BJ (cell line): ENCODE measurements at regions not wholly inside any gene's neighbourhood (a gene's known extent, or its start where the extent isn't known, plus 50 kb on each side); places are given as distances from the start of the nearest gene placed in this dataset.

Experiments used
- CTCF ChIA-PET: fragments of 350-600 bp; formaldehyde crosslinking; extraction: SDS; loops from one replicate; lab custom pipeline; 2021; ENCODE audit warnings: antibody characterized with exemption, inconsistent platforms; lab: Yijun Ruan, JAX
- POLR2A ChIA-PET: fragments of 300-600 bp; sonication (Branson Sonifier 250); formaldehyde crosslinking; extraction: SDS; loops from one replicate; lab custom pipeline; 2021; ENCODE audit warnings: antibody characterized with exemption; lab: Charles Lee
- DNase-seq: peaks from one replicate; pipeline ENCODE4 v3.0.0-alpha.2; 2011; ENCODE audit warnings: low read depth
- H3K27me3 ChIP-seq: 2 replicates; pipeline ENCODE4 v1.6.0; 2011; ENCODE audit warnings: low read length; ENCODE audit not compliant: control insufficient read depth, insufficient read depth
- H3K36me3 ChIP-seq: 2 replicates; pipeline ENCODE4 v1.5.1; 2011; ENCODE audit warnings: low read length; ENCODE audit not compliant: control insufficient read depth, insufficient read depth
- H3K4me3 ChIP-seq: 2 replicates; pipeline ENCODE4 v1.5.1; 2011; ENCODE audit warnings: low read depth, mild to moderate bottlenecking, control low read depth, low read length
- CTCF ChIP-seq: IDR thresholded peaks from 2 replicates; pipeline ENCODE4 v1.5.1; 2011; ENCODE audit warnings: low read depth, mild to moderate bottlenecking, control low read depth, inconsistent platforms, low read length, moderate library complexity; ENCODE audit not compliant: insufficient read depth

- POLR2A ChIA-PET: no interaction called here
- Histone ChIP-seq H3K36me3 (no peaks in the 10 kb centered on the region), H3K4me3 (no peak overlapping the region), H3K27me3 (no peaks in the 10 kb centered on the region)
- no peak for TF ChIP-seq CTCF
- DNase-seq: no peak
- CTCF ChIA-PET: no interaction called here
Measured at GRCh38 chr7:28885771-28886170, 72.4 kb downstream of the TRIL start.

- Histone ChIP-seq H3K27me3 (no peaks in the 10 kb centered on the region), H3K36me3 (no peaks in the 10 kb centered on the region), H3K4me3 (no peak overlapping the region)
- POLR2A ChIA-PET: no interaction called here
- TF ChIP-seq CTCF: no peak
- DNase-seq: no peak
- CTCF ChIA-PET: interaction anchor here (0.5 to 1.6 kb wide), 2 partner anchors 34 to 224 kb away, joined by 3 read pairs; no protein-coding TSS in a partner anchor
Measured at GRCh38 chr7:28882869-28883470, 75.2 kb downstream of the TRIL start.

GRCh38 chr7:28879105-28879504 is 79.0 kb downstream of the TRIL start:
- ChIA-PET POLR2A (no interaction called here), CTCF (no interaction called here)
- no peak for TF ChIP-seq CTCF
- no peak overlapping the region for H3K4me3 ChIP-seq
- no peak for DNase-seq
- H3K27me3 ChIP-seq: no peaks in the 10 kb centered on the region
- H3K36me3 ChIP-seq: no peaks in the 10 kb centered on the region

GRCh38 chr7:28878481-28878880 is 79.6 kb downstream of the TRIL start:
- CTCF ChIA-PET: interaction anchor here (0.8 kb wide), 2 partner anchors 8 to 22 kb away, joined by 3 read pairs; no protein-coding TSS in a partner anchor
- DNase-seq: no peak
- Histone ChIP-seq H3K36me3 (no peaks in the 10 kb centered on the region), H3K27me3 (no peaks in the 10 kb centered on the region), H3K4me3 (no peak overlapping the region)
- POLR2A ChIA-PET: no interaction called here
- no peak for TF ChIP-seq CTCF
